Naive B cell (primary cell): ENCODE measurements at regions not wholly inside any gene's neighbourhood (a gene's known extent, or its start where the extent isn't known, plus 50 kb on each side); places are given as distances from the start of the nearest gene placed in this dataset.
A peak's percentile ranks its signal among the peaks of the same experiment; 100 is the strongest.

Experiments
- ATAC-seq, 2 donors: fragments of 150-1000 bp; cut with Tn5 transposase; 2 replicates each; pipeline ENCODE4 v1.10.0; 2021; ENCODE audit warnings: low read depth in 2 of 2, mild to moderate bottlenecking in 2 of 2, moderate library complexity in 2 of 2
- DNase-seq: peaks from one replicate; pipeline ENCODE4 v3.0.0; 2022
- H3K27ac Mint-ChIP-seq, 6 donors: one replicate each; pipeline ENCODE4 v1.8.0; 2020 to 2022; ENCODE audit warnings: mild to moderate bottlenecking in 6 of 6, mixed read lengths in 6 of 6, moderate library complexity in 5 of 6, inconsistent platforms in 2 of 6
- H3K27me3 Mint-ChIP-seq, 3 donors: one replicate each; pipeline ENCODE4 v1.8.0; 2021 to 2022; ENCODE audit warnings: mixed read lengths in 3 of 3, mild to moderate bottlenecking in 1 of 3
- H3K36me3 Mint-ChIP-seq, 2 donors: one replicate each; pipeline ENCODE4 v1.8.0; 2020 to 2022; ENCODE audit warnings: mixed read lengths in 2 of 2, inconsistent platforms in 1 of 2, mild to moderate bottlenecking in 1 of 2
- H3K4me1 Mint-ChIP-seq, 3 donors: one replicate each; pipeline ENCODE4 v1.8.0; 2020 to 2022; ENCODE audit warnings: mixed read lengths in 3 of 3, inconsistent platforms in 1 of 3, mild to moderate bottlenecking in 1 of 3, moderate library complexity in 1 of 3
- H3K4me3 Mint-ChIP-seq, 8 donors: one replicate each; pipeline ENCODE4 v1.8.0; 2020 to 2022; ENCODE audit warnings: mild to moderate bottlenecking in 8 of 8, mixed read lengths in 8 of 8, moderate library complexity in 8 of 8, inconsistent platforms in 2 of 8
- H3K9me3 Mint-ChIP-seq, 7 donors: one replicate each; pipeline ENCODE4 v1.8.0; 2020 to 2022; ENCODE audit warnings: mixed read lengths in 7 of 7, mild to moderate bottlenecking in 5 of 7, inconsistent platforms in 2 of 7, moderate library complexity in 1 of 7

GRCh38 chr6:65787787-65788186 is 80.8 kb upstream of the EYS start:
- no peak overlapping the region for H3K4me3 Mint-ChIP-seq
- no peaks in the 10 kb centered on the region for H3K27me3 Mint-ChIP-seq
- no peak overlapping the region for H3K27ac Mint-ChIP-seq
- no peaks in the 10 kb centered on the region for H3K4me1 Mint-ChIP-seq
- no peak for DNase-seq
- ATAC-seq, result no peak
- no peaks in the 10 kb centered on the region for H3K36me3 Mint-ChIP-seq
- peaks cover 0 to 24% (median 5%) of the 10 kb centered on the region in 7 donors for H3K9me3 Mint-ChIP-seq

- ATAC-seq, result no peak
- DNase-seq, result no peak
- H3K36me3 Mint-ChIP-seq, result no peaks in the 10 kb centered on the region
- H3K27ac Mint-ChIP-seq, result no peak overlapping the region
- H3K4me3 Mint-ChIP-seq, result no peak overlapping the region
- no peaks in the 10 kb centered on the region for H3K4me1 Mint-ChIP-seq
- peaks cover 0 to 24% (median 5%) of the 10 kb centered on the region in 7 donors for H3K9me3 Mint-ChIP-seq
- H3K27me3 Mint-ChIP-seq, result no peaks in the 10 kb centered on the region
These were observed 79.8 kb upstream of the EYS start for GRCh38 chr6:65786815-65787214.

GRCh38 chr6:65780691-65781090 is 73.7 kb upstream of the EYS start:
- DNase-seq (no peak), ATAC-seq (no peak)
- no peaks in the 10 kb centered on the region for H3K36me3 Mint-ChIP-seq
- no peak overlapping the region for H3K27ac Mint-ChIP-seq
- peaks cover 0 to 15% (median 5%) of the 10 kb centered on the region in 7 donors for H3K9me3 Mint-ChIP-seq
- H3K4me3 Mint-ChIP-seq, result no peak overlapping the region
- H3K27me3 Mint-ChIP-seq, result no peaks in the 10 kb centered on the region
- H3K4me1 Mint-ChIP-seq, result no peaks in the 10 kb centered on the region

- H3K4me1 Mint-ChIP-seq, result no peaks in the 10 kb centered on the region
- ATAC-seq (no peak), DNase-seq (no peak)
- H3K27me3 Mint-ChIP-seq, result no peaks in the 10 kb centered on the region
- H3K36me3 Mint-ChIP-seq, result no peaks in the 10 kb centered on the region
- no peak overlapping the region for H3K4me3 Mint-ChIP-seq
- no peak overlapping the region for H3K27ac Mint-ChIP-seq
- H3K9me3 Mint-ChIP-seq, result peaks cover 2 to 27% (median 5%) of the 10 kb centered on the region in 7 donors
These were observed 69.3 kb upstream of the EYS start for GRCh38 chr6:65776332-65776731.

GRCh38 chr6:65771946-65772345 is 64.9 kb upstream of the EYS start:
- Mint-ChIP-seq H3K4me3 (peak overlapping the region in 1 of 8 donors; percentile 25), H3K36me3 (no peaks in the 10 kb centered on the region), H3K9me3 (peaks cover 0 to 16% (median 5%) of the 10 kb centered on the region in 7 donors), H3K27ac (no peak overlapping the region), H3K4me1 (no peaks in the 10 kb centered on the region), H3K27me3 (no peaks in the 10 kb centered on the region)
- no peak for ATAC-seq
- no peak for DNase-seq

GRCh38 chr6:65761890-65762289 is 54.9 kb upstream of the EYS start:
- Mint-ChIP-seq H3K9me3 (peaks cover 0 to 8% (median 0%) of the 10 kb centered on the region in 7 donors), H3K4me1 (no peaks in the 10 kb centered on the region), H3K36me3 (no peaks in the 10 kb centered on the region), H3K27ac (no peak overlapping the region), H3K27me3 (no peaks in the 10 kb centered on the region), H3K4me3 (no peak overlapping the region)
- DNase-seq, result no peak
- no peak for ATAC-seq

- ATAC-seq, result no peak
- Mint-ChIP-seq H3K36me3 (no peaks in the 10 kb centered on the region), H3K27me3 (no peaks in the 10 kb centered on the region), H3K4me3 (no peak overlapping the region), H3K4me1 (no peaks in the 10 kb centered on the region), H3K9me3 (peaks cover 0 to 11% (median 2%) of the 10 kb centered on the region in 7 donors), H3K27ac (no peak overlapping the region)
- DNase-seq, result no peak
These were observed 53.3 kb upstream of the EYS start for GRCh38 chr6:65760285-65760684.
